ENCODE measurements at regions not wholly inside any gene's neighbourhood (a gene's known extent, or its start where the extent isn't known, plus 50 kb on each side); places are given as distances from the start of the nearest gene placed in this dataset.

DNA sequence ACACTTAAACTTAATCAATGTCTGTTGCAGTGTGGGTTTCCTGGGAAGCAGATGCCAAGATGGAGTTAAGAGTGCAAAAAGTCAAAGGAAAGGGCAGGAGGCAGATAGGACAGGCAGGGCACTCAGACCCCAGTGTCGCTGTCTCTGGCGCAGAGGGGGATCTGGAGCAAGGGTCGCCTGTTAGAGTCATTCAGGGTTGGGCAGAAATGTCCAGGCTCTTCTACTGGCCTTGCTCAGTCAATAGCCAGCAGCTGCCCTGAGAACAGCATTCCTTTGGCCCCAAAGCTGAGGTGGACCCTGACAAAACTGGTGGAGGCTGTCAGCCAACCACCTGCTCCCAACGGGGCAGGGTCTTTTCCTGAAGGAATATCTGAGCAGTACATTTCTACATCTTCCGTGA is 97.1 kb upstream of the SLC66A3 start:
- TF ChIP-seq EZH2 (IDR thresholded peaks at IDR 0.05) (no peak), EZH2phosphoT487 (IDR thresholded peaks at IDR 0.05) (no peak)
- TF ChIP-seq, protein P1, sequence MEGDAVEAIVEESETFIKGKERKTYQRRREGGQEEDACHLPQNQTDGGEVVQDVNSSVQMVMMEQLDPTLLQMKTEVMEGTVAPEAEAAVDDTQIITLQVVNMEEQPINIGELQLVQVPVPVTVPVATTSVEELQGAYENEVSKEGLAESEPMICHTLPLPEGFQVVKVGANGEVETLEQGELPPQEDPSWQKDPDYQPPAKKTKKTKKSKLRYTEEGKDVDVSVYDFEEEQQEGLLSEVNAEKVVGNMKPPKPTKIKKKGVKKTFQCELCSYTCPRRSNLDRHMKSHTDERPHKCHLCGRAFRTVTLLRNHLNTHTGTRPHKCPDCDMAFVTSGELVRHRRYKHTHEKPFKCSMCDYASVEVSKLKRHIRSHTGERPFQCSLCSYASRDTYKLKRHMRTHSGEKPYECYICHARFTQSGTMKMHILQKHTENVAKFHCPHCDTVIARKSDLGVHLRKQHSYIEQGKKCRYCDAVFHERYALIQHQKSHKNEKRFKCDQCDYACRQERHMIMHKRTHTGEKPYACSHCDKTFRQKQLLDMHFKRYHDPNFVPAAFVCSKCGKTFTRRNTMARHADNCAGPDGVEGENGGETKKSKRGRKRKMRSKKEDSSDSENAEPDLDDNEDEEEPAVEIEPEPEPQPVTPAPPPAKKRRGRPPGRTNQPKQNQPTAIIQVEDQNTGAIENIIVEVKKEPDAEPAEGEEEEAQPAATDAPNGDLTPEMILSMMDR (IDR thresholded peaks at IDR 0.05): no peak

Measured in neural progenitor cell (in vitro differentiated cells).